ENCODE measurements at regions not wholly inside any gene's neighbourhood (a gene's known extent, or its start where the extent isn't known, plus 50 kb on each side); places are given as distances from the start of the nearest gene placed in this dataset.

- no peak overlapping the region for H3K27ac Mint-ChIP-seq
- no peak overlapping the region for H3K4me3 ChIP-seq
- no peaks in the 10 kb centered on the region for H3K9me3 ChIP-seq (ENCODE audit: low read depth)
- H3K4me1 ChIP-seq = no peaks in the 10 kb centered on the region
- DNase-seq (ENCODE audit: low spot score) = no peak
- H3K27me3 ChIP-seq = no peaks in the 10 kb centered on the region
- no peaks in the 10 kb centered on the region for H3K4me1 Mint-ChIP-seq
- H3K4me2 ChIP-seq = no peak overlapping the region
- no peak overlapping the region for H3K4me3 Mint-ChIP-seq
- H3K79me2 ChIP-seq (ENCODE audit: low read depth) = no peaks in the 10 kb centered on the region
- peaks cover 3% of the 10 kb centered on the region for H3K27me3 Mint-ChIP-seq (ENCODE audit: insufficient read depth, low read depth)
- peaks cover 5% of the 10 kb centered on the region for H3K36me3 Mint-ChIP-seq
- H4K20me1 ChIP-seq (ENCODE audit: low read depth) = no peaks in the 10 kb centered on the region
- H3K36me3 ChIP-seq = no peaks in the 10 kb centered on the region
- H2AFZ ChIP-seq (replicated peaks) = no peak overlapping the region
- no peak overlapping the region for H3K9ac ChIP-seq
- H3K27ac ChIP-seq = no peak overlapping the region
- TF ChIP-seq EZH2 (IDR thresholded peaks at IDR 0.05) (no peak), EZH2phosphoT487 (IDR thresholded peaks at IDR 0.05) (no peak), CTCF (IDR thresholded peaks at IDR 0.05) (no peak)
- peaks cover 5% of the 10 kb centered on the region for H3K9me3 Mint-ChIP-seq
- H3F3A ChIP-seq (ENCODE audit: low read depth) = no peaks in the 10 kb centered on the region
These were observed 275.6 kb upstream of the NAV3 start for GRCh38 chr12:77555074-77555473.

- H2AFZ ChIP-seq (replicated peaks) = no peak overlapping the region
- H3K27me3 Mint-ChIP-seq (ENCODE audit: insufficient read depth, low read depth) = peaks cover 3% of the 10 kb centered on the region
- no peaks in the 10 kb centered on the region for H3F3A ChIP-seq (ENCODE audit: low read depth)
- no peak overlapping the region for H3K4me3 Mint-ChIP-seq
- no peaks in the 10 kb centered on the region for H3K36me3 ChIP-seq
- H3K4me2 ChIP-seq = no peak overlapping the region
- peaks cover 6% of the 10 kb centered on the region for H3K4me1 Mint-ChIP-seq
- no peaks in the 10 kb centered on the region for H3K27me3 ChIP-seq
- no peaks in the 10 kb centered on the region for H3K9me3 ChIP-seq (ENCODE audit: low read depth)
- peaks cover 3% of the 10 kb centered on the region for H3K36me3 Mint-ChIP-seq
- H3K79me2 ChIP-seq (ENCODE audit: low read depth) = no peaks in the 10 kb centered on the region
- H3K4me3 ChIP-seq = no peak overlapping the region
- no peak for DNase-seq (ENCODE audit: low spot score)
- H3K9me3 Mint-ChIP-seq = peaks cover 3% of the 10 kb centered on the region
- no peak overlapping the region for H3K27ac Mint-ChIP-seq
- TF ChIP-seq CTCF (IDR thresholded peaks at IDR 0.05) (no peak), EZH2 (IDR thresholded peaks at IDR 0.05) (no peak), EZH2phosphoT487 (IDR thresholded peaks at IDR 0.05) (no peak)
- no peak overlapping the region for H3K9ac ChIP-seq
- no peaks in the 10 kb centered on the region for H3K4me1 ChIP-seq
- H3K27ac ChIP-seq = no peak overlapping the region
- H4K20me1 ChIP-seq (ENCODE audit: low read depth) = no peaks in the 10 kb centered on the region
These were observed 276.6 kb upstream of the NAV3 start for GRCh38 chr12:77553976-77554619.

- DNase-seq (ENCODE audit: low spot score) = no peak
- Mint-ChIP-seq H3K4me1 (peaks cover 9% of the 10 kb centered on the region), H3K27me3 (ENCODE audit: insufficient read depth, low read depth) (peaks cover 2% of the 10 kb centered on the region), H3K36me3 (no peaks in the 10 kb centered on the region), H3K9me3 (no peaks in the 10 kb centered on the region), H3K27ac (no peak overlapping the region), H3K4me3 (no peak overlapping the region)
- H3K27me3 ChIP-seq = no peaks in the 10 kb centered on the region
- no peaks in the 10 kb centered on the region for H3K79me2 ChIP-seq (ENCODE audit: low read depth)
- H3K4me1 ChIP-seq = no peaks in the 10 kb centered on the region
- no peaks in the 10 kb centered on the region for H4K20me1 ChIP-seq (ENCODE audit: low read depth)
- H3K4me3 ChIP-seq = no peak overlapping the region
- TF ChIP-seq CTCF (IDR thresholded peaks at IDR 0.05) (no peak), EZH2phosphoT487 (IDR thresholded peaks at IDR 0.05) (no peak), EZH2 (IDR thresholded peaks at IDR 0.05) (no peak)
- no peak overlapping the region for H3K27ac ChIP-seq
- H3K4me2 ChIP-seq = no peak overlapping the region
- H3K36me3 ChIP-seq = no peaks in the 10 kb centered on the region
- no peaks in the 10 kb centered on the region for H3F3A ChIP-seq (ENCODE audit: low read depth)
- no peak overlapping the region for H3K9ac ChIP-seq
- no peak overlapping the region for H2AFZ ChIP-seq (replicated peaks)
- H3K9me3 ChIP-seq (ENCODE audit: low read depth) = no peaks in the 10 kb centered on the region
These were observed 281.1 kb upstream of the NAV3 start for GRCh38 chr12:77549383-77550128.

Measured in neural progenitor cell (in vitro differentiated cells).